Endothelial cell of umbilical vein (primary cell): ENCODE measurements at regions not wholly inside any gene's neighbourhood (a gene's known extent, or its start where the extent isn't known, plus 50 kb on each side); places are given as distances from the start of the nearest gene placed in this dataset.

Experiments
- CTCF ChIP-seq, 2 donors: IDR thresholded peaks; 1 replicate in 1 of 2; 2 replicates in 1 of 2; pipeline ENCODE4 v1.5.1; 2011; ENCODE audit warnings: low read length in 2 of 2, mild to moderate bottlenecking in 2 of 2, moderate library complexity in 2 of 2, control low read depth in 1 of 2, inconsistent platforms in 1 of 2, low read depth in 1 of 2; ENCODE audit not compliant: insufficient read depth in 1 of 2; ENCODE audit errors: extremely low read depth in 1 of 2
- MYC ChIP-seq: IDR thresholded peaks from one replicate; pipeline ENCODE4 v1.6.1; 2011; ENCODE audit warnings: mild to moderate bottlenecking, low read depth, low read length

DNA sequence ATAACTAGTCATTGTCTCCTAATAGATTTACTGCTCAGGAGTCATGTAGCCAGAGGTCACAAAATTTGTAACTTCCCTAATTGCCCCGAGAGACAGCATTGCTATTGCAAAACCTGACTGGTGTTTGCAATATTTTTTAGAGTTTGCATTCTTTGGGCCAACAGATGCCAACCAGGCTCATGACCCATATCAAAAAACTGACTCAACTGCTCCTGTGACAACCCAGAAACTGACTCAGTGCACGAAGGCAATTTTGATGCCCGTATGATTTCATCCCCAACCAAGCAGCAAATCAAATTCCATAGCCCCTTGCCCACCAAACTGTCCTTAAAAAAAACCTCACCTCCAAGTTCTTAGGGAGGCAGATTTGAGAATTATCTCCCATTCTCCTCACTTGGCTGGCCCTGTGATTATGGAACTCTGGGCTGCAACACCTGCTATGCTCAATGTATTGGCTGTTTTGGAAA is 951.3 kb downstream of the TSN start:
- no peak for TF ChIP-seq CTCF (IDR thresholded peaks at IDR 0.05; ENCODE audit: extremely low read depth in 1 of 2, insufficient read depth in 1 of 2, low read depth in 1 of 2, low read length in 2 of 2)
- TF ChIP-seq MYC, result no peak
